Germinal center (tissue), 1 donor: ENCODE measurements at regions not wholly inside any gene's neighbourhood (a gene's known extent, or its start where the extent isn't known, plus 50 kb on each side); places are given as distances from the start of the nearest gene placed in this dataset.
A peak's percentile ranks its signal among the peaks of the same experiment; 100 is the strongest.

Experiments used
- DNase-seq: peaks from one replicate; pipeline ENCODE4 v3.0.0; 2012; ENCODE audit warnings: mixed read lengths, low spot score

GRCh38 chr3:40593351-40593750 is 68.6 kb downstream of the ZNF621 start:
- no peak for DNase-seq

GRCh38 chr3:40597441-40597840 is 72.7 kb downstream of the ZNF621 start:
- DNase-seq, result no peak

GRCh38 chr3:40598338-40598737 is 73.6 kb downstream of the ZNF621 start:
- DNase-seq, result no peak

- no peak for DNase-seq
These were observed 74.2 kb downstream of the ZNF621 start for GRCh38 chr3:40598962-40599361.

- no peak for DNase-seq
These were observed 78.1 kb downstream of the ZNF621 start for GRCh38 chr3:40602778-40603385.

- no peak for DNase-seq
These were observed 81.2 kb downstream of the ZNF621 start for GRCh38 chr3:40605960-40606359.

GRCh38 chr3:40608091-40608490 is 83.3 kb downstream of the ZNF621 start:
- DNase-seq, result no peak

- DNase-seq, result no peak
These were observed 88.5 kb downstream of the ZNF621 start for GRCh38 chr3:40613306-40613705.

GRCh38 chr3:40615110-40615915 is 90.6 kb downstream of the ZNF621 start:
- no peak for DNase-seq

- no peak for DNase-seq
These were observed 91.4 kb downstream of the ZNF621 start for GRCh38 chr3:40615918-40616819.

- DNase-seq, result no peak
These were observed 92.3 kb downstream of the ZNF621 start for GRCh38 chr3:40617084-40617483.

GRCh38 chr3:40618158-40618557 is 93.4 kb downstream of the ZNF621 start:
- no peak for DNase-seq

- no peak for DNase-seq
These were observed 95.4 kb downstream of the ZNF621 start for GRCh38 chr3:40620151-40620550.

- no peak for DNase-seq
These were observed 96.5 kb downstream of the ZNF621 start for GRCh38 chr3:40621252-40621651.

GRCh38 chr3:40623567-40623966 is 98.8 kb downstream of the ZNF621 start:
- peak; percentile 31 for DNase-seq

- no peak for DNase-seq
These were observed 99.5 kb downstream of the ZNF621 start for GRCh38 chr3:40624189-40624769.

- no peak for DNase-seq
These were observed 102.3 kb downstream of the ZNF621 start for GRCh38 chr3:40627095-40627494.

- DNase-seq, result no peak
These were observed 104.2 kb downstream of the ZNF621 start for GRCh38 chr3:40628984-40629383.

- no peak for DNase-seq
These were observed 106.7 kb downstream of the ZNF621 start for GRCh38 chr3:40631341-40631995.

- no peak for DNase-seq
These were observed 113.1 kb downstream of the ZNF621 start for GRCh38 chr3:40637906-40638305.

- DNase-seq, result no peak
These were observed 114.2 kb downstream of the ZNF621 start for GRCh38 chr3:40639006-40639405.

GRCh38 chr3:40642812-40643211 is 118.1 kb downstream of the ZNF621 start:
- DNase-seq, result no peak
